ENCODE measurements at regions not wholly inside any gene's neighbourhood (a gene's known extent, or its start where the extent isn't known, plus 50 kb on each side); places are given as distances from the start of the nearest gene placed in this dataset.

DNA sequence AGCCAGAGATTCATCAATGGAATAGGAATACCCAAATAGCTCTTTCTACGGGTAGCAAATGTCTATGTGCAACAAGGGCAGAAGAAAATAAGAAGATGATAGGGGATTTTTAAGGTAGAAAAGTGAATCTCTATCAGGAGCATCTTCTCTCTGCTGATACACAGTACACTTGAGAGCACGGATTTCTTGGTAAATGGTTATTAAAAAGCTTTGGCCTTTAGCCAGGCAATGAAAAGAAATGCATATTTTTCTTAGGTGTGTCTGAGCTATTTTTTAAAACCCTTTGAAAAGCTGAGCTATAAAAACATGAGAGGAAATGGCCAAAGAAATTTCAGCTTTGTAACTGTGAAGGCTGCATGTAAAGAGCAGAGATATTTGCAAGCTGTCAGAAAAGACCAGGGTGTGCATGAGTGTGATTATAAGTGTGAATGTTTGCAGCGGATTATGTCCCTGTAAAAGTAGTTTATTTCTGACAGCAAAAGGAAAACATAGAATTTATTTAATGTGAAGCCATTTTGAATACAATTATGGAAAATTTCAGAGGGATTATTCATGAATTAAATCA, 487.1 kb upstream of the PIK3R1 start:
- no peak for TF ChIP-seq MYNN (tag by site-specific recombination; IDR thresholded peaks at IDR 0.05; ENCODE audit: borderline replicate concordance)
- TF ChIP-seq, protein P1, sequence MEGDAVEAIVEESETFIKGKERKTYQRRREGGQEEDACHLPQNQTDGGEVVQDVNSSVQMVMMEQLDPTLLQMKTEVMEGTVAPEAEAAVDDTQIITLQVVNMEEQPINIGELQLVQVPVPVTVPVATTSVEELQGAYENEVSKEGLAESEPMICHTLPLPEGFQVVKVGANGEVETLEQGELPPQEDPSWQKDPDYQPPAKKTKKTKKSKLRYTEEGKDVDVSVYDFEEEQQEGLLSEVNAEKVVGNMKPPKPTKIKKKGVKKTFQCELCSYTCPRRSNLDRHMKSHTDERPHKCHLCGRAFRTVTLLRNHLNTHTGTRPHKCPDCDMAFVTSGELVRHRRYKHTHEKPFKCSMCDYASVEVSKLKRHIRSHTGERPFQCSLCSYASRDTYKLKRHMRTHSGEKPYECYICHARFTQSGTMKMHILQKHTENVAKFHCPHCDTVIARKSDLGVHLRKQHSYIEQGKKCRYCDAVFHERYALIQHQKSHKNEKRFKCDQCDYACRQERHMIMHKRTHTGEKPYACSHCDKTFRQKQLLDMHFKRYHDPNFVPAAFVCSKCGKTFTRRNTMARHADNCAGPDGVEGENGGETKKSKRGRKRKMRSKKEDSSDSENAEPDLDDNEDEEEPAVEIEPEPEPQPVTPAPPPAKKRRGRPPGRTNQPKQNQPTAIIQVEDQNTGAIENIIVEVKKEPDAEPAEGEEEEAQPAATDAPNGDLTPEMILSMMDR (tag by site-specific recombination; IDR thresholded peaks at IDR 0.05) = no peak
- TF ChIP-seq, protein P2, sequence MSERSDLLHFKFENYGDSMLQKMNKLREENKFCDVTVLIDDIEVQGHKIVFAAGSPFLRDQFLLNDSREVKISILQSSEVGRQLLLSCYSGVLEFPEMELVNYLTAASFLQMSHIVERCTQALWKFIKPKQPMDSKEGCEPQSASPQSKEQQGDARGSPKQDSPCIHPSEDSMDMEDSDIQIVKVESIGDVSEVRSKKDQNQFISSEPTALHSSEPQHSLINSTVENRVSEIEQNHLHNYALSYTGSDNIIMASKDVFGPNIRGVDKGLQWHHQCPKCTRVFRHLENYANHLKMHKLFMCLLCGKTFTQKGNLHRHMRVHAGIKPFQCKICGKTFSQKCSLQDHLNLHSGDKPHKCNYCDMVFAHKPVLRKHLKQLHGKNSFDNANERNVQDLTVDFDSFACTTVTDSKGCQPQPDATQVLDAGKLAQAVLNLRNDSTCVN (tag by site-specific recombination; optimal IDR thresholded peaks at IDR 0.05) = no peak
- TF ChIP-seq GLI4 (tag by site-specific recombination; IDR thresholded peaks at IDR 0.05) = no peak
- TF ChIP-seq, protein P3, sequence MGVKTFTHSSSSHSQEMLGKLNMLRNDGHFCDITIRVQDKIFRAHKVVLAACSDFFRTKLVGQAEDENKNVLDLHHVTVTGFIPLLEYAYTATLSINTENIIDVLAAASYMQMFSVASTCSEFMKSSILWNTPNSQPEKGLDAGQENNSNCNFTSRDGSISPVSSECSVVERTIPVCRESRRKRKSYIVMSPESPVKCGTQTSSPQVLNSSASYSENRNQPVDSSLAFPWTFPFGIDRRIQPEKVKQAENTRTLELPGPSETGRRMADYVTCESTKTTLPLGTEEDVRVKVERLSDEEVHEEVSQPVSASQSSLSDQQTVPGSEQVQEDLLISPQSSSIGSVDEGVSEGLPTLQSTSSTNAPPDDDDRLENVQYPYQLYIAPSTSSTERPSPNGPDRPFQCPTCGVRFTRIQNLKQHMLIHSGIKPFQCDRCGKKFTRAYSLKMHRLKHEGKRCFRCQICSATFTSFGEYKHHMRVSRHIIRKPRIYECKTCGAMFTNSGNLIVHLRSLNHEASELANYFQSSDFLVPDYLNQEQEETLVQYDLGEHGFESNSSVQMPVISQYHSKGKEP (tag by site-specific recombination; IDR thresholded peaks at IDR 0.05) = no peak
- no peak for TF ChIP-seq YY1 (tag by site-specific recombination; IDR thresholded peaks at IDR 0.05)
- TF ChIP-seq ZNF274 (IDR thresholded peaks at IDR 0.05; ENCODE audit: low read length) = no peak
- no peak for TF ChIP-seq ZNF274 (tag by site-specific recombination; IDR thresholded peaks at IDR 0.05; ENCODE audit: borderline replicate concordance)
- no peak for TF ChIP-seq ZXDB (tag by site-specific recombination; IDR thresholded peaks at IDR 0.05)
- TF ChIP-seq PRDM1 (tag by site-specific recombination; IDR thresholded peaks at IDR 0.05) = no peak
- TF ChIP-seq ZNF747 (tag by site-specific recombination; IDR thresholded peaks at IDR 0.05) = no peak
- TF ChIP-seq, protein P4, sequence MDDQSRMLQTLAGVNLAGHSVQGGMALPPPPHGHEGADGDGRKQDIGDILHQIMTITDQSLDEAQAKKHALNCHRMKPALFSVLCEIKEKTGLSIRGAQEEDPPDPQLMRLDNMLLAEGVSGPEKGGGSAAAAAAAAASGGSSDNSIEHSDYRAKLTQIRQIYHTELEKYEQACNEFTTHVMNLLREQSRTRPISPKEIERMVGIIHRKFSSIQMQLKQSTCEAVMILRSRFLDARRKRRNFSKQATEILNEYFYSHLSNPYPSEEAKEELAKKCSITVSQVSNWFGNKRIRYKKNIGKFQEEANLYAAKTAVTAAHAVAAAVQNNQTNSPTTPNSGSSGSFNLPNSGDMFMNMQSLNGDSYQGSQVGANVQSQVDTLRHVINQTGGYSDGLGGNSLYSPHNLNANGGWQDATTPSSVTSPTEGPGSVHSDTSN (CRISPR knock-in tag; IDR thresholded peaks at IDR 0.05) = no peak
- TF ChIP-seq ZBTB1 (tag by site-specific recombination; IDR thresholded peaks at IDR 0.05) = no peak

Data from HEK293 (cell line).